H1 (cell line): ENCODE measurements at regions not wholly inside any gene's neighbourhood (a gene's known extent, or its start where the extent isn't known, plus 50 kb on each side); places are given as distances from the start of the nearest gene placed in this dataset.

ENCODE experiments used
- ASH2L ChIP-seq: fragments of 200-600, 300-600 bp; sonication (generic); IDR thresholded peaks from one replicate; pipeline ENCODE4 v1.7.1; 2017; ENCODE audit warnings: low read length
- EZH2 ChIP-seq: fragments of 200-600 bp; sonication (generic); IDR thresholded peaks from 2 replicates; pipeline ENCODE4 v1.7.1; 2012; ENCODE audit warnings: low read depth, mild to moderate bottlenecking, moderate library complexity, low read length, inconsistent platforms; ENCODE audit not compliant: severe bottlenecking
- POLR2A ChIP-seq, 2 experiments: IDR thresholded peaks; 1 replicate in 1 of 2; 2 replicates in 1 of 2; pipeline ENCODE4 v1.6.1; 2011; ENCODE audit warnings: low read depth in 2 of 2, low read length in 2 of 2, mild to moderate bottlenecking in 2 of 2; ENCODE audit errors: control extremely low read depth in 1 of 2
- TAF1 ChIP-seq: IDR thresholded peaks from 2 replicates; pipeline ENCODE4 v1.6.1; 2011; ENCODE audit warnings: mild to moderate bottlenecking, low read depth, low read length
- YY1 ChIP-seq: IDR thresholded peaks from 2 replicates; pipeline ENCODE4 v1.6.1; 2011; ENCODE audit warnings: low read depth, mild to moderate bottlenecking, low read length
- TF ChIP-seq, protein P1 (sequence below), 3 experiments: IDR thresholded peaks; 1 replicate in 2 of 3; 2 replicates in 1 of 3; pipeline versions ENCODE4 v1.5.1 to v1.6.1; 2011; ENCODE audit warnings: low read length in 3 of 3, mild to moderate bottlenecking in 3 of 3, inconsistent platforms in 2 of 3, low read depth in 1 of 3, moderate library complexity in 1 of 3; ENCODE audit not compliant: insufficient read depth in 1 of 3; ENCODE audit errors: control extremely low read depth in 1 of 3

DNA sequence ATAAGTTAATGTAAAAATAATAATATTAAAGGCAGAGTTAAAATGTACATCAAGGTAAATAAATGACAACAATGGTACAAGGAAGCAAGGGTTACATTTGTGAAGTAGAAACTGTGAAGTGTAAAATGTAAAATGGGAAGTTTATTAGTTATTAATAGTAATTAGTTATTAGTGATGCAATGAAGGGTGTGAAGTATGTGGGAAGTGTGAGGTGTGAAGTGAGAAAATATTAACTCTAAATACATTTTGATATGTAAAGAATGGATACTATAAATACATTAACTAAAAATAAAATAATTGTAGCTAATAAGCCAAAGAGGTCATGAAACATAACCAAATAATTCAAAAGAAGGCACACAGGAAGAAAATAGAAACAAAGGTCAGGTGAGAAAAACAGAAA lies 316.4 kb downstream of the GBA3 start:
- TF ChIP-seq TAF1 (no peak), POLR2A (IDR thresholded peaks at IDR 0.05; ENCODE audit: control extremely low read depth in 1 of 2, low read depth in 2 of 2, low read length in 2 of 2) (no peak), EZH2 (no peak), ASH2L (no peak), YY1 (no peak)
- TF ChIP-seq, protein P1, sequence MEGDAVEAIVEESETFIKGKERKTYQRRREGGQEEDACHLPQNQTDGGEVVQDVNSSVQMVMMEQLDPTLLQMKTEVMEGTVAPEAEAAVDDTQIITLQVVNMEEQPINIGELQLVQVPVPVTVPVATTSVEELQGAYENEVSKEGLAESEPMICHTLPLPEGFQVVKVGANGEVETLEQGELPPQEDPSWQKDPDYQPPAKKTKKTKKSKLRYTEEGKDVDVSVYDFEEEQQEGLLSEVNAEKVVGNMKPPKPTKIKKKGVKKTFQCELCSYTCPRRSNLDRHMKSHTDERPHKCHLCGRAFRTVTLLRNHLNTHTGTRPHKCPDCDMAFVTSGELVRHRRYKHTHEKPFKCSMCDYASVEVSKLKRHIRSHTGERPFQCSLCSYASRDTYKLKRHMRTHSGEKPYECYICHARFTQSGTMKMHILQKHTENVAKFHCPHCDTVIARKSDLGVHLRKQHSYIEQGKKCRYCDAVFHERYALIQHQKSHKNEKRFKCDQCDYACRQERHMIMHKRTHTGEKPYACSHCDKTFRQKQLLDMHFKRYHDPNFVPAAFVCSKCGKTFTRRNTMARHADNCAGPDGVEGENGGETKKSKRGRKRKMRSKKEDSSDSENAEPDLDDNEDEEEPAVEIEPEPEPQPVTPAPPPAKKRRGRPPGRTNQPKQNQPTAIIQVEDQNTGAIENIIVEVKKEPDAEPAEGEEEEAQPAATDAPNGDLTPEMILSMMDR (IDR thresholded peaks at IDR 0.05; ENCODE audit: control extremely low read depth in 1 of 3, insufficient read depth in 1 of 3, low read depth in 1 of 3, low read length in 3 of 3): no peak
